GM23338 (cell line): ENCODE measurements at regions not wholly inside any gene's neighbourhood (a gene's known extent, or its start where the extent isn't known, plus 50 kb on each side); places are given as distances from the start of the nearest gene placed in this dataset.

Experiments
- ATAC-seq: fragments of 200-7000 bp; cut with Tn5 transposase; 3 replicates; pipeline ENCODE4 v1.9.1; 2020
- DNase-seq: peaks from one replicate; pipeline ENCODE4 v3.0.0-alpha.2; 2015; ENCODE audit warnings: low spot score
- H2AFZ ChIP-seq: fragments of 200-600 bp; sonication (generic); 2 replicates; pipeline ENCODE4 v1.8.0; 2016; ENCODE audit warnings: antibody characterized with exemption, mild to moderate bottlenecking, moderate library complexity
- H3F3A ChIP-seq: fragments of 200-600 bp; sonication (generic); replicated peaks from 2 replicates; pipeline ENCODE4 v1.8.0; 2017; ENCODE audit warnings: antibody characterized with exemption, mixed run types, low read depth
- H3K27ac ChIP-seq: fragments of 200-600 bp; sonication (generic); 2 replicates; pipeline ENCODE4 v1.6.1; 2016; ENCODE audit warnings: low read depth
- H3K27me3 ChIP-seq: fragments of 200-600 bp; sonication (generic); 2 replicates; pipeline ENCODE4 v1.8.0; 2016; ENCODE audit warnings: mild to moderate bottlenecking, mixed run types, moderate library complexity; ENCODE audit not compliant: insufficient read depth
- H3K36me3 ChIP-seq: fragments of 200-600 bp; sonication (generic); 2 replicates; pipeline ENCODE4 v1.8.0; 2016; ENCODE audit warnings: mild to moderate bottlenecking; ENCODE audit not compliant: insufficient read depth
- H3K4me1 ChIP-seq: fragments of 200-600 bp; sonication (generic); 2 replicates; pipeline ENCODE4 v1.8.0; 2016; ENCODE audit warnings: mild to moderate bottlenecking, moderate library complexity; ENCODE audit not compliant: insufficient read depth
- H3K4me2 ChIP-seq: fragments of 200-600 bp; sonication (generic); 2 replicates; pipeline ENCODE4 v1.7.1; 2017; ENCODE audit warnings: mixed run types
- H3K4me3 ChIP-seq: fragments of 200-600 bp; sonication (generic); 2 replicates; pipeline ENCODE4 v1.6.1; 2016; ENCODE audit warnings: mixed run types
- H3K79me2 ChIP-seq: fragments of 200-600 bp; sonication (generic); replicated peaks from 2 replicates; pipeline ENCODE4 v1.8.0; 2017; ENCODE audit warnings: mild to moderate bottlenecking; ENCODE audit not compliant: insufficient read depth
- H3K9me2 ChIP-seq: fragments of 200-600 bp; sonication (generic); 2 replicates; pipeline ENCODE4 v1.8.0; 2017; ENCODE audit not compliant: insufficient read depth
- H4K20me1 ChIP-seq: fragments of 200-600 bp; sonication (generic); replicated peaks from 2 replicates; pipeline ENCODE4 v1.8.0; 2017; ENCODE audit warnings: mild to moderate bottlenecking; ENCODE audit not compliant: insufficient read depth
- H3K27ac Mint-ChIP-seq: 2 replicates; pipeline ENCODE4 v1.8.0; 2020; ENCODE audit warnings: inconsistent platforms, mild to moderate bottlenecking, moderate library complexity, mixed read lengths
- H3K27me3 Mint-ChIP-seq: 3 replicates; pipeline ENCODE4 v1.8.0; 2022; ENCODE audit warnings: low read depth, mild to moderate bottlenecking, moderate library complexity, mixed read lengths, inconsistent platforms; ENCODE audit not compliant: insufficient read depth, poor library complexity
- H3K36me3 Mint-ChIP-seq: 3 replicates; pipeline ENCODE4 v1.8.0; 2021; ENCODE audit warnings: low read depth, mild to moderate bottlenecking, inconsistent platforms, moderate library complexity, mixed read lengths
- H3K4me1 Mint-ChIP-seq: 3 replicates; pipeline ENCODE4 v1.8.0; 2020; ENCODE audit warnings: mild to moderate bottlenecking, inconsistent platforms, mixed read lengths
- H3K4me3 Mint-ChIP-seq: 3 replicates; pipeline ENCODE4 v1.8.0; 2021; ENCODE audit warnings: moderate library complexity, mild to moderate bottlenecking, inconsistent platforms, mixed read lengths
- H3K9me3 Mint-ChIP-seq: 3 replicates; pipeline ENCODE4 v1.8.0; 2020; ENCODE audit warnings: moderate library complexity, mild to moderate bottlenecking, inconsistent platforms, mixed read lengths
- CREB1 ChIP-seq: fragments of 250-450 bp; sonication (Bioruptor Pico); IDR thresholded peaks from 2 replicates; pipeline ENCODE4 v1.5.0; 2020; ENCODE audit warnings: low read depth, mild to moderate bottlenecking, moderate library complexity
- ETS1 ChIP-seq: IDR thresholded peaks from 2 replicates; pipeline ENCODE4 v1.6.1; 2016; ENCODE audit warnings: antibody characterized with exemption
- EZH2 ChIP-seq: fragments of 200-600 bp; sonication (generic); IDR thresholded peaks from one replicate; pipeline ENCODE4 v1.8.0; 2017; ENCODE audit warnings: antibody characterized with exemption, mild to moderate bottlenecking, low read depth; ENCODE audit not compliant: unreplicated experiment
- EZH2phosphoT487 ChIP-seq: fragments of 200-600 bp; sonication (generic); IDR thresholded peaks from one replicate; pipeline ENCODE4 v1.8.1; 2018; ENCODE audit warnings: antibody characterized with exemption; ENCODE audit not compliant: unreplicated experiment
- JUNB ChIP-seq: IDR thresholded peaks from one replicate; pipeline ENCODE4 v1.6.1; 2016; ENCODE audit warnings: antibody characterized with exemption; ENCODE audit not compliant: unreplicated experiment
- NANOG ChIP-seq: IDR thresholded peaks from 2 replicates; pipeline ENCODE4 v1.6.1; 2016; ENCODE audit warnings: antibody characterized with exemption, borderline replicate concordance
- POLR2AphosphoS5 ChIP-seq: IDR thresholded peaks from 2 replicates; pipeline ENCODE4 v1.6.1; 2016; ENCODE audit warnings: antibody characterized with exemption, low read depth
- STAT1 ChIP-seq: IDR thresholded peaks from one replicate; pipeline ENCODE4 v1.6.1; 2016; ENCODE audit warnings: antibody characterized with exemption; ENCODE audit not compliant: unreplicated experiment
- ZNF114 ChIP-seq: fragments of 250-450 bp; sonication (Bioruptor Pico); IDR thresholded peaks from 2 replicates; pipeline ENCODE4 v1.5.0; 2020; ENCODE audit warnings: mild to moderate bottlenecking, moderate library complexity
- ZNF331 ChIP-seq: fragments of 250-450 bp; sonication (Bioruptor Pico); IDR thresholded peaks from 2 replicates; pipeline ENCODE4 v1.5.0; 2020; ENCODE audit warnings: low read depth, mild to moderate bottlenecking, moderate library complexity
- ZNF462 ChIP-seq: fragments of 250-450 bp; sonication (Bioruptor Pico); IDR thresholded peaks from 2 replicates; pipeline ENCODE4 v1.5.0; 2020; ENCODE audit warnings: mild to moderate bottlenecking, moderate library complexity
- TF ChIP-seq, protein P1 (sequence below): IDR thresholded peaks from one replicate; pipeline ENCODE4 v1.6.1; 2018; ENCODE audit warnings: antibody characterized with exemption; ENCODE audit not compliant: unreplicated experiment
- TF ChIP-seq, protein P2 (sequence below), 2 experiments: fragments of 200-600 bp in 1 of 2; sonication (generic) in 1 of 2; conservative IDR thresholded peaks; 2 replicates each; pipeline versions ENCODE4 v1.5.1 to v1.6.1; 2016 to 2017; ENCODE audit warnings: antibody characterized with exemption in 2 of 2, low read depth in 2 of 2, mild to moderate bottlenecking in 2 of 2, moderate library complexity in 1 of 2

GRCh38 chr3:124553178-124553577 lies 177.1 kb upstream of the UMPS start:
- H3K79me2 ChIP-seq: no peaks in the 10 kb centered on the region
- Mint-ChIP-seq H3K27ac (no peak overlapping the region), H3K27me3 (peaks cover 6% of the 10 kb centered on the region), H3K36me3 (no peaks in the 10 kb centered on the region), H3K4me3 (no peak overlapping the region), H3K4me1 (peaks cover 12% of the 10 kb centered on the region), H3K9me3 (no peaks in the 10 kb centered on the region)
- peaks cover 3% of the 10 kb centered on the region; the same call in 1 of the 2 replicates for H3K27me3 ChIP-seq
- TF ChIP-seq CREB1 (CRISPR knock-in tag) (no peak), JUNB (no peak), EZH2 (no peak), ETS1 (no peak), ZNF114 (CRISPR knock-in tag) (no peak), EZH2phosphoT487 (no peak), POLR2AphosphoS5 (no peak), STAT1 (no peak), ZNF331 (CRISPR knock-in tag) (no peak), NANOG (no peak), ZNF462 (CRISPR knock-in tag) (no peak)
- TF ChIP-seq, protein P1, sequence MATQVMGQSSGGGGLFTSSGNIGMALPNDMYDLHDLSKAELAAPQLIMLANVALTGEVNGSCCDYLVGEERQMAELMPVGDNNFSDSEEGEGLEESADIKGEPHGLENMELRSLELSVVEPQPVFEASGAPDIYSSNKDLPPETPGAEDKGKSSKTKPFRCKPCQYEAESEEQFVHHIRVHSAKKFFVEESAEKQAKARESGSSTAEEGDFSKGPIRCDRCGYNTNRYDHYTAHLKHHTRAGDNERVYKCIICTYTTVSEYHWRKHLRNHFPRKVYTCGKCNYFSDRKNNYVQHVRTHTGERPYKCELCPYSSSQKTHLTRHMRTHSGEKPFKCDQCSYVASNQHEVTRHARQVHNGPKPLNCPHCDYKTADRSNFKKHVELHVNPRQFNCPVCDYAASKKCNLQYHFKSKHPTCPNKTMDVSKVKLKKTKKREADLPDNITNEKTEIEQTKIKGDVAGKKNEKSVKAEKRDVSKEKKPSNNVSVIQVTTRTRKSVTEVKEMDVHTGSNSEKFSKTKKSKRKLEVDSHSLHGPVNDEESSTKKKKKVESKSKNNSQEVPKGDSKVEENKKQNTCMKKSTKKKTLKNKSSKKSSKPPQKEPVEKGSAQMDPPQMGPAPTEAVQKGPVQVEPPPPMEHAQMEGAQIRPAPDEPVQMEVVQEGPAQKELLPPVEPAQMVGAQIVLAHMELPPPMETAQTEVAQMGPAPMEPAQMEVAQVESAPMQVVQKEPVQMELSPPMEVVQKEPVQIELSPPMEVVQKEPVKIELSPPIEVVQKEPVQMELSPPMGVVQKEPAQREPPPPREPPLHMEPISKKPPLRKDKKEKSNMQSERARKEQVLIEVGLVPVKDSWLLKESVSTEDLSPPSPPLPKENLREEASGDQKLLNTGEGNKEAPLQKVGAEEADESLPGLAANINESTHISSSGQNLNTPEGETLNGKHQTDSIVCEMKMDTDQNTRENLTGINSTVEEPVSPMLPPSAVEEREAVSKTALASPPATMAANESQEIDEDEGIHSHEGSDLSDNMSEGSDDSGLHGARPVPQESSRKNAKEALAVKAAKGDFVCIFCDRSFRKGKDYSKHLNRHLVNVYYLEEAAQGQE: no peak
- TF ChIP-seq, protein P2, sequence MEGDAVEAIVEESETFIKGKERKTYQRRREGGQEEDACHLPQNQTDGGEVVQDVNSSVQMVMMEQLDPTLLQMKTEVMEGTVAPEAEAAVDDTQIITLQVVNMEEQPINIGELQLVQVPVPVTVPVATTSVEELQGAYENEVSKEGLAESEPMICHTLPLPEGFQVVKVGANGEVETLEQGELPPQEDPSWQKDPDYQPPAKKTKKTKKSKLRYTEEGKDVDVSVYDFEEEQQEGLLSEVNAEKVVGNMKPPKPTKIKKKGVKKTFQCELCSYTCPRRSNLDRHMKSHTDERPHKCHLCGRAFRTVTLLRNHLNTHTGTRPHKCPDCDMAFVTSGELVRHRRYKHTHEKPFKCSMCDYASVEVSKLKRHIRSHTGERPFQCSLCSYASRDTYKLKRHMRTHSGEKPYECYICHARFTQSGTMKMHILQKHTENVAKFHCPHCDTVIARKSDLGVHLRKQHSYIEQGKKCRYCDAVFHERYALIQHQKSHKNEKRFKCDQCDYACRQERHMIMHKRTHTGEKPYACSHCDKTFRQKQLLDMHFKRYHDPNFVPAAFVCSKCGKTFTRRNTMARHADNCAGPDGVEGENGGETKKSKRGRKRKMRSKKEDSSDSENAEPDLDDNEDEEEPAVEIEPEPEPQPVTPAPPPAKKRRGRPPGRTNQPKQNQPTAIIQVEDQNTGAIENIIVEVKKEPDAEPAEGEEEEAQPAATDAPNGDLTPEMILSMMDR (conservative IDR thresholded peaks at IDR 0.05; ENCODE audit: low read depth in 2 of 2): no peak
- DNase-seq (no peak), ATAC-seq (no peak)
- H3K4me2 ChIP-seq: no peak overlapping the region
- H3K27ac ChIP-seq: no peak overlapping the region
- H3F3A ChIP-seq: no peaks in the 10 kb centered on the region
- H3K4me1 ChIP-seq: peaks cover 10% of the 10 kb centered on the region
- H4K20me1 ChIP-seq: no peaks in the 10 kb centered on the region
- H3K9me2 ChIP-seq: no peaks in the 10 kb centered on the region
- no peak overlapping the region for H3K4me3 ChIP-seq
- H2AFZ ChIP-seq: no peak overlapping the region
- H3K36me3 ChIP-seq: no peaks in the 10 kb centered on the region
